NCI-H460 (cell line): ENCODE measurements at regions not wholly inside any gene's neighbourhood (a gene's known extent, or its start where the extent isn't known, plus 50 kb on each side); places are given as distances from the start of the nearest gene placed in this dataset.

ENCODE experiments used
- DNase-seq: peaks from one replicate; pipeline ENCODE4 v3.0.0-alpha.2; 2016; ENCODE audit warnings: low read depth; ENCODE audit errors: extremely low read depth

DNA sequence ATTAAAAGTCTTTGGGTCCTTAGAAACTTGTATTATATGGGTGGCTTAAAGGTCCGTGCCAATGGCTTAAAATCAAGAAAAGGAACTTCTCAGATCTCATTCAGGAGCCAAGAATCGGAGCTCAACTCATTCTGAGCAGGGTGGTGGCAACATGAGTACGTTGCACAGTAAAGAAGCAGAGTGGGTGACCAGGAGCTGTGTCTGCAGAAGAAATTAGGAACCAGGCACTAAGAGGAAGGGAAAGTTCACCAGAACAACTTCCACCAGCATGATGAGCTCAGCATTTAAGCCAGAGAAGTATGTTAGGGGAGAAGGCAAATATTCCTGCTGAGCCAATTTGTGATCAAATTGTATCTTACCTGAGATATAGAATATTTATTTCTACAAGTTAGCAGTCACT, 236.0 kb upstream of the NRP1 start:
- DNase-seq: no peak

DNA sequence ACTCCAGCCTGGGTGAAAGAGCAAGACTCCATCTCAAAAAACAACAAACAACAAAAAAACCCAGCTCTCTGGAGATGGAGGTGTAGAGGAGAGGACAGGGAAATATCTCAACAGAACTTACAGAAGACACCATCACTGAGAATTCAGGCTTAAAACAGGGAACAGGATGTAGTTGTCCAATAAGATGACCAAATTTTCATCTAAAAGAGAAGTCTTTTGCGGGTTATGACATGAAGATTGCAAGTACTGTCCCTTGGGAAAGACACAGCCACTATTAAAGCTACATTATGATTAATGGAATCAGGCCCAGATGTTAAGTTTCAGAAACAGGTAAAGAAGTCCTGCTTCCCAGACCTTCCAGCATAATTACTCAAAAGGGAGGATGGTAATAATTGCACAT, 235.2 kb upstream of the NRP1 start:
- no peak for DNase-seq

DNA sequence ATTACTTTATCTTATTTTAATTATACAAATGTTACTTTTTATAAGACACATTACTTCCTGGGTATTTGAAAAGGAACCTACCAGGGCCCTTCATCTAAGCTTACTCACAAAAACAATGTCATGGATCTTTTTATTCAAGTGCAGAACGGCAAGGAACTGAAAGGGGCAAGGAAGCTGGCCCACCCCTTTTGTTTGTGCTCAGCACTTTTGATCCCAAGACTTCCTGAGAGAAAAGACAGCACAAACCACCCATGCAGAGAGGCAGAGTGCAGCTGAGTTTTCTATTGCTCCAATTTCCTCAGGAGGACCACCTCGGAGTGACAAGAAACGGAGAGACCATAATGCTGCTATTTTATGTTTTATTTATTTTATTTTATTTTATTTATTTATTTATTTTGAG, 232.0 kb upstream of the NRP1 start:
- no peak for DNase-seq

DNA sequence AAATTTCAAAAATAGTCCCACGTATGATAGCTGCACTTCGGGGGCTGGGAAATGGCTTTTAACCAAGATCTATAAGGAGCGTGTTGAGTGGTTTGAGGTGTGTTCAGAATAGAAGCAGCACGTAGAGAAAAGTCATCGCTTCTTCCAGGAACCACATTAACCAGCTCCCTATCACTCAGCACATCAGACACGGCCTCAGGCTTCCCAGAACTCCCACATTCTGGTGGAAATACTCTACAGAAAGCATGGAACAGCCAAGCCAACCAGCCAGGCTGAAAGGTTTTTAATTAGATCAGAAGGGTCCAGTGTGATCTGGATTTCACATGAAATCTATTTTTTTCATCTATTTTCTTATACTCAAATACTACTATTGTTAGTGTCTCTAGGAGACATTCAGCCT, 231.5 kb upstream of the NRP1 start:
- DNase-seq: no peak

DNA sequence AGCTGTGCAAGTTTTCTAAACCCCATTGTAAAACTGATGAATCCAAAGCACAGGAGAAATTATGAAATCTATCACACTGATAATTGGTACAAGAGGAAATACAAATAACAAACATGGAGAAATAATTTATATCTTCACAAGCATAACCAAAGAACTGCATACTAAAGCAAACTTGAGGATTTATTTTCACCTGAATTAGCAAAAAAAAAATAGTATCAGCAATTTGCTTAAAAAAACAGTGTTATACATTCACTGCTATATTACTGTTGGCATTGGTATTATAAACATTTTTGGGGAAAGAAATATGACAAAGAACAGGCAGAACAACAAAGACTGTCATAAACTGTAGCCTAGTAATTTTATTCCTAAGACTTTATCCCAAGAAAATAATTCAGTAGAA, 230.8 kb upstream of the NRP1 start:
- DNase-seq: no peak

DNA sequence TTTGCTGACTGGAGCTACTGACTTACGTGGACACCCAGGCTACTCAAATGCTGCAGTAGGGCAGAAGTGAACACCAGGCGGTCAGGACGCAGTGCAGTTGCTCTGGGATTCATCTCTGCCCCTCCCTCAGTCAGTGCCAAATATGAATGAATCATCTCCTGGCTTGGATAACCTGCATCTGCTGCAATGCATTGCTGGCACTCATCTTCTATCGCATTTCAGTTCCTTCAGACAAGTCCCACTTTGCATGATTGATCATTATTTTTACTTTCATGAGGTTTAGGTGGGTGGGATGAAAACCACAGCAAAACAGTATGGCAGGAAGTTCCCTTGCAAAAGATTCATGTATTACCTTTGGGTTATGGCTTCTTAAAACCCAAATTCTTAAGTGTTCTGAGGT, 224.6 kb upstream of the NRP1 start:
- no peak for DNase-seq

DNA sequence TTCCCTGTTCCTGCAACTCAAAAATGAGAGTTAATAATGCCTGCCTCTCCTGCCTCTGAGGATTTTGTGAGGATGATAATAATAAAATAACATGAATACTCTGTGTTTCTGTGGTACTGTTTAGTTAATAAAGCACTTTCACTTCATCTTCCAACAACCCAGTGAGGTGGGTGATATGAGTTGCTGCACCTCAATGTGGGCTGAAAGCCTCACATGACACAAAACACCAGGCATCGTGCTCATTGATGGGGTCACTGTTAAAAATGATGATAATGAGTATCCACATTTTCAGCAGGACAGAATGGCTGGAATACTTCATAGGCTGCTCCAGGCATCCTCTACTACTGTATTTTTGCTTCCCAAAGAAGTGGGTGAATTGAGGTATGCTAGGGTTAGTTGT, 222.8 kb upstream of the NRP1 start:
- no peak for DNase-seq

DNA sequence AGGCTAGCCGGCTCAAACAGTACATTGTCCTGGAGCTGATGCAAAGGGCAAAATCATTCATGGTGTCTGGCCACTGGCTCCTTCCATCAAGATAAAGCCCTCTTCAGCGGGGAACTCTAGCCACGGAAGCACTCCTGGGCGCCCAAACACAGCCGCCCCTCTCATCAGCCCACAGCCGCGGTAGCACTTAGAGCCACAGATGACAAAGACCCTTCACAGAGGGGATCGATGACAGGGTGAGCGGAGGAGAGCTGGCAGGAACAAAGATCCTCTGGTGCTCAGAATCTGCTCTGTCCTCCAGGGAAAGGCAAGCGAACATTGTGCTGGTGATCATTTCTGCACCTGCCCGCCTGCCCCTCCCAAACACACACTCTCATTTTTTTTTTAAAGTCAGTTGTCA, 222.2 kb upstream of the NRP1 start:
- DNase-seq: no peak

DNA sequence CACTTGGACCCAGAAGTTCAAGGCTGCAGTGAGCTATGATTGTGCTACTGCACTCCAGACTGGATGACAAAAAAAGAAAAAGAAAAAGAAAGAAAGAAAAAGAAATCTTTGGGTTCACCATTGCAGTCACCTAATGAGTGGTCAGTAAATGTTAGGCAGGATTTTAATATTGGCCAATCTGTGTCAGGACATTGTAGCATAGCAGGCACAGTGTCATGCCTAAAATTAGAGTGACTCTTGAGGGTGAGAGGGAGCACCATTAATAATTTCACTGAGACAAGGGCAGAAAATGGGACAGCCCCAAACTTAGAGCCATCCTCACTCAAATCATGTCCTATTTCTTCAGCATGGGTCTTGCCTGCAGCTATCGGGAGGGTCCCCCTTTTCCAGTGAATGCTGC, 221.6 kb upstream of the NRP1 start:
- DNase-seq: no peak

DNA sequence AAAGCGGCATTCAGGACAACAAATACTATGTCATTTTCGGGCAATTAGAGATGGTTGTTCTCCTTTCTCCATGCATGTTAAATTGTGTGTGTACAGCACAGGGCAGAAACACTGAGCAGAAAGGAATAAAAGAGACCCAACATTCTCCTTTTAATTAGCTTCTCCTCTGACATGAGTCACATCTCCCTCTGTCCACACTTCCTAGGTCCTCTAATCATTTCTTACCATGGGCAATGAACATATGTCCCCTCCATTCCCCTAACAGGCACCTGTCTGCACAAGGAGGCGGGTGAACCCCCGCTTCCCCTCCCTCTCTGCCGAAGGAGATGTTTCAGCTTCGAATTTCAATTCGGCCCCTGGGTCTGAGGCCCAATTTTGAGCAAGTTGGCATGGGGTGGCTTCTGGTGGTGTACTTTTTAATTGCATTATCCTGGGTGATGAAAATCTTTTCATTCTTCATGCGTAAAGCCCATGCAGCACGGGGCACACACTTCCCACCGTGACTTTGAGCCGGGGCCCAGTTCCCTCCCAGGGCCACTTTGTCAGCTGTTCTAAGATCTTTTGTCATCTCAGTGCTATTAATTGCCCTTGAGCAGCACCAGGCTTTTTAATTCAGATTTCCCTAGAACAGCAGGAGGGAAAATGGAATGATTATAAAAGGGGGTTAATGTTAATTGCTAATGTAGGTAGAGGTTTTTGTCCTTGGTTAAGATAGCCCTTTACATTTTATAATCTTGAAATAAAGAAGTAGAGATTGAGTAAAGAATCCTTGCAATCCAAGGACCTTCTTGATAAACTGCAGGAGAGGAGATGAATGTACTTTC, 219.5 kb upstream of the NRP1 start:
- DNase-seq: no peak

DNA sequence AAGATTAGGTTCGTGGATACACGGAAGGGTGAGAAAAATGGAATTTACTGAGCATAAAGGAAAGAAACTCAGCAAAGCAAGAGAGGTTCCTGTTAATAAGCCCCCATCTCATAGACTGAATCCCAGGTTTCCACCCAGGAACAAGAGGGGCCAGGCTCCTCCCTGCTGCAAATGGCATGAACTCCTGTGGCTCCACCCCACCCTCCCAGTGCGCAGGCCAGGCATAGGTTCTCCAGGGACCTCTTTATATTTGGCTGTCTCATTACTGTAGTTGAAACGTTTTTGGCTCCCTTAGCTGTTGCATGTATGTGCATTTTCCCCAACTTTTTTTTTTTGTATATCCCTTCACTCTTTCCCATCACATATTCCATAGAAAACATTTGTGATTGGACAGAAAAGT, 217.8 kb upstream of the NRP1 start:
- DNase-seq: no peak

DNA sequence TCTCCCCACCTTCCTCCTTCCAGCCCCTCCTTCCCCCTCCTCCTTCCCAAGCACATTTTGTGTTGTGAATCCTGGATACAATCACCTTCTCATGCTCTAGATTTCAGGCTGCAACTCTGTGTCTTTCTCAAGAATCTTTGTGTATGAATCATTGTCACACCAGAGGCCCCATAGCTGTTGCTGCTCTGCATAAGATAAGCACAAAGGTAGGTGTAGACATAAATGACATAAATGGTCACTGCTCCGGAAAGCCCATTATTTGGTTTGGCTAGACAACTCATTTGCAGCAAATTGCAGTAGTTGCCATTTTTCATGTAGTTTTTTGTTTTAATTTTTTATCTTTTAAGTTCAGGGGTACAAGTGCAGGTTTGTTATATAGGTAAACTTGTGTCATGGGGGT, 216.3 kb upstream of the NRP1 start:
- DNase-seq: no peak

DNA sequence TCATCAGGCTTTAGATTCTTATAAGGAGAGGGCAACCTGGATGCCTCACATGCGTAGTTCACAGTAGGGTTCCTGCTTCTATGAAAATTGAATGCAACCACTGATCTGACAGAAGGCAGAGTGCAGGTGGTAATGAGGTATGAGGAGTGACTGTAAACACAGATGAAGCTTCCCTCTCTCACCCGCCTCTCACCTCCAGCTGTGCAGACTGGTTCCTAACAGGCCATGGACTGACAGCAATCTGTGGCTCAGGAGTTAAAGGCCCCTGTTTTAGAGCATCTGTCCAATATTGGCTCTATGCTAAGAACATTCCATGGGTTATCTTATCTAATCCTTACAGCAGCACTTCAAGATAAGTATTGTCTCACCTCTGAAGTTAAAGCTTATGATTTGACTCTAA, 213.5 kb upstream of the NRP1 start:
- no peak for DNase-seq

DNA sequence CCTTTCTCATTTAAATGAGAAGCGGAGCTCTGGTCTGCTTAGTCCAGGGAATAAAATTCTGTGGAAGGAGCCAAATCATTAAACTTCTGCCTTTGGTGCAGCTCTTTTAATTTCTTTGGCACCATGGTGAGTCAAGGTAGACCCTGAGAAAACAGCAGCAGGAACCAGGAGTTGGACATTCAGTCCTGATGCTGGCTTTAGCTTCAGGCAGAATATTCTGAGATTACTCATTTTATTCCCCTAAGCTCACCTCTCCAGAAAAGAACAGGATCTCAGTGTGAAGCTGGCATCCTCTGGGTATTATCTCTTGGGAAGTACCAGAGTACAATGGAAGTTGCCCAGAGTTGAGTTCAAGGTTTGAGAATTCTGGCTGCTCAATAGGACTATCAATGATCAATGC, 211.6 kb upstream of the NRP1 start:
- DNase-seq: no peak

DNA sequence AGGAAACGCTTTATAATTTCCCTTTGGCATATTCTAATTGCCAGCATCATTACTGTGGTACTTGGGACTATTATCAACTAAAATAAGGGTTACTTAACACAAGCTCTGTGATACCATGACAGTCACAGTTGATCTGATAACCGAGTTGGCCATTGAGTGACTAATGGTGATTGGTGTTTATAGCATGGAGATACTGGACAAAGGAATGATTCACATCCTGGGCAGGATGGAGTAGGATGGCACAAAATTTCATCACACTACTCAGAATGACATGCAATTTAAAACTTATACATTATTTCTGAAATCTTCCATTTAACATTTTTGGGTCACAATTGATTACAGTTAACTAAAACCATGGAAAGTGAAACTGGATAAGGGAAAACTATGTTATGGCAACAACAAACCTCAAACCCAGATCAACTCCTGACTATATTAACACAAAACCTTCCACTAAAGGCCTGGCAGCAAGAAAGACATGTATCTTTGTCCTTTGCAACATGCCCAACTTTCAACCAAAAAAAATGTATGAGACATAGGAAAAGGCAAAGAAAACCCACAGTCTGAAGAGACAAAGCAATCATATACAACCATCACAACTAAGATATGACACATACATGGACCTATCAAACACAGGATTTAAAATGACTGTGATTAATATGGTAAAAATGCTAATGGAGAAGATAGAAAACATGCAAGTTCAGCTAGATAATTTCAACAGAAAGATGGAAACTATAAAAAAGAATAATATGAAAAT, 208.5 kb upstream of the NRP1 start:
- peak; percentile 20 for DNase-seq

DNA sequence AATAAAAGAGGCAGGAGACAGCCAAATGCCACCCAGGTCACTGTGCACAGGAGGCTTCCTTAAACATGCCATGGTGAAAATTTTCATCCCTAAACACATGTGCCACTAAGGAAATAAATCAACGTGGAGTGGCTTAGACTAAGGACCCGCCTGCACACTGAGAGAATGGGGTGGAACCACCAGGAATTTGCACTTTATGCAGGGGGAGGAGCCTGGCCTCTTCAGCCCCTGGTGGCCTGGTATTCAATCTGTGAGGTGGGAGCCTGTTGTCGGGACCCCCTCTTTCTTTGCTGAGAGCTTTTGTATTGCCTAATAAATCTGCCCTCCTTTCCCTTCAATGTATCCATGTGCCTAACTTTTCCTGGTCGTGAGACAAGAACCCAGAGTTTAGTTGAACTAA, 204.6 kb upstream of the NRP1 start:
- DNase-seq: no peak

DNA sequence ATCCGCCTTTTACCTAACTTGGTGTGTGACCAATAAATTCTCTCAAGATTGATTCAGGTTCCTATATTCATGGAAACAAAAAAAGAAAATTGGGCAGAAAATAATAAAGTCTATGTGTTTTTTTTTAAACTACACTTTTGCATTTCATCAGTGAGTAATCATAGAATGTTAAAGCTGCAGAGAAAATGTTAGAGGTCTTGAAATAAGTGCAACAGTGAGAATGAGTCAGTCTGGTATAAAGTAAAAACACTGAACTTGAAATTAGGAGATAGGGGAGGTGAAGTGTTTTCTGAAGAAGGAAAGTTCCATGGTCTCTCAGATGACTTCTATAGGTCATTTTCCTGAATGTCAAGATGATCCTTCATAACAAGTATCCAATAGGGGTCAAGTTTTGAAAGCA, 202.6 kb upstream of the NRP1 start:
- no peak for DNase-seq

DNA sequence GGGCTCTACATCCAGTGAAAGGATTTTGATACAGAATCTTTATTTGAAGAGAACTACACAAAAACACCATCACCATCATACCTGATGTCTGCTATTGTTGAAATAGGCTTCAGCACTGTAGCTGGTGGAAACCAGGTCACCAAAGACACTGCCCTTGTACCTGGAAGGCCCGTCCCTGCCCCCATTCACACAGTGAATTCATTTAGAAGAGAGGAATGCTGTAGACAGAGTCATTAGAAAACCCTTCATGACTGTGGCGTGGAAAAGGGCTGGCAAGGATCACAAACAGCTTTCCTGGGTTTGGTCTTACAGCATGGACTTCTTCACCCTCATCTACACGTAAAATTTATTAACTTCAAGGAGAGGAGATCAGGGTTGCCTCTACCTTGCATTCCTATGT, 202.0 kb upstream of the NRP1 start:
- no peak for DNase-seq

DNA sequence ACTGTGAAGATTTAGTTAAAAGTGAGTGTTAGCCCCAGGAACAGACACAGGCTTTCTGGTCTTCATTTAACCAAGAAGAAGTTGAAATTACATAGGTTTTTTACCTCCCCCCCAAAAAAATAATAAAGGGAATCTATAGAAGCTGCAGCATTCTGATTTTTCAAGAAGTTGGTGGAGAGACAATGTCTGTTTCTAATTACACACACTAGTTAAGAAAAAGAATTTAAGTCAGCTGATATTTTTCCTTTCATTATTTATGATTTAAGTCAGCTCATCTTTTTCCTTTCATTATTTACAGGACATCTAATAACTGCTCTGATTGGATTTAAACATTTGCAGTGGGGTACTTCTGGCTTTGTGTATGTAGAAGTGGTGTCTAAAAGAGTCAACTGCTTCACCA, 201.4 kb upstream of the NRP1 start:
- DNase-seq: no peak

DNA sequence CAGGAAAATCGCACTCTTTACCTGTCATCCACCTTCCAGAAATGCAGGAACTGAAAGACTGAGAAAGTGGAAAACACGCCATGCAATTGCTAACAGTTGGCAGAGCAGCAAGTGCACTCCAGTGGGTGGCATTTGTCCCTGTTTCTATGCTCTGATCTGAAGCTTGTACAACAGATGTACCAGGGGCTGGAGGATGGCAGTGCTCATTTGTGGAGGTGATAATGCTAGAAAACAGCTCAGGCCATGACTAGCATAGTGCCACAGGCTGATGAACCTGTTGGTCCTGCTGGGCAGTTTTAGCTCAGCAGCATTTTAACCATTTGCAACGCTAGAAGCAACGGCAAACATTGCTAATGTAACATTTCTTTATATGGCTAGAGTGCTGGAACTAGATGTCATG, 199.9 kb upstream of the NRP1 start:
- no peak for DNase-seq

DNA sequence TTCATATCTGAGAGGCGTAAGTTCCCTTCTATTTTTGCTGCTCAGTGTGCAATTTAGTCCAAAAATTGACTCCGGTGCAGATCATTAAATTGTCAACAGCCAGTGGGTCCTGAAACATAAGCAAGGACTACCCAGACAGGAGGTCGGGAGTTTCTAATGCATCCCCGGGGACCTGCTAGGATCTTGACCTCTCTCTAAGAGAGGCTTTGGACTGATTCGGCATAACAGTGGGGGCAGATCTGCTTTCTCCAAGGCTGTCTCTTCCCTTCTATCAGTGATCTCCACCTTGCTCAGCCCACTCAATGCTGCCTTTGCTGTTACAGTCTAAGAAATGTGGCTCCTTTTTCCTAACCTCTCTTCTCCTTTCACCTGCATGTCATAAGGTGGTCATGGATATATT, 199.1 kb upstream of the NRP1 start:
- no peak for DNase-seq

DNA sequence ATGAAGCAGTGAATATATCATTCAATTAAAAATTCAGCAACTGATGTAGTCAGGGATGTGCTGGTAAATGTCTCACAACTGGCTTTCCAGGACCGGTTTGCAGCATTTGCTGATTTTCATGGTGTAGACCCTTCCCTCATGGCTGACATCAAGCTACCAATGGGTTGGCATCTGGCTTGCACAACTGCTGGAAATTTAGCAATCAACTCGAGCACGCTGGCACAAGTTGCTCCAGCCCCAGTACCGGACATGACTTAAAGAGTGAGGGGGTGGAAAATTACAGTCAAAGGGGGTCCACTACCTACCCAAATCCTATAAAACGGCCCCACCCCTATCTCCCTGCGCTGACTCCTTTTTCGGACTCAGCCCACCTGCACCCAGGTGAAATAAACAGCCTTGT, 198.4 kb upstream of the NRP1 start:
- no peak for DNase-seq

DNA sequence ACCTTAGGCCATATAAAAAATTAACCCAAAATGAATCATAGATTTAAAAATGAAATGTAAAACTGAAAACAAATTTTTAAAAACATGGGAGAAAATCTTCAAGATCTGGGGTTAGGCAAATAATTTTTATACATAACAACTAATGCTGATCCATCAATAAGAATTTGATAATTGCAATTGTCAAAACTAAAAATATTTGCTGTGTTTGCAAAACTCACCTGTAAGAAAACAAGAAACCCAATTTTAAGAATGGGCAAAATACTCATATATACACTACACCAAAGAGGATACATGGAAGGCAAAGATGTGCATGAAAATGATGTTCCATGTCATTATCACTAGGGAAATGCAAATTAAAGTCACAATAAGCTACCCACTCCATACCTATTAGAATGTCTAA, 194.8 kb upstream of the NRP1 start:
- DNase-seq: no peak
